CD14-positive monocyte (primary cell): ENCODE measurements at regions not wholly inside any gene's neighbourhood (a gene's known extent, or its start where the extent isn't known, plus 50 kb on each side); places are given as distances from the start of the nearest gene placed in this dataset.
A peak's percentile ranks its signal among the peaks of the same experiment; 100 is the strongest.

Experiments
- DNase-seq, 3 donors: peaks; one replicate each; pipeline ENCODE4 v3.0.0-alpha.2; 2011 to 2022
- H2AFZ ChIP-seq: 2 replicates; pipeline ENCODE4 v1.6.0; 2012; ENCODE audit warnings: mild to moderate bottlenecking, low read depth, low read length, inconsistent platforms; ENCODE audit not compliant: insufficient read depth, poor library complexity, severe bottlenecking
- H3K27ac ChIP-seq, 2 donors: 1 replicate in 1 of 2; 2 replicates in 1 of 2; pipeline ENCODE4 v1.5.1; 2012 to 2013; ENCODE audit warnings: low read length in 2 of 2, control low read depth in 1 of 2, inconsistent platforms in 1 of 2, low read depth in 1 of 2, mild to moderate bottlenecking in 1 of 2
- H3K27me3 ChIP-seq, 2 donors: one replicate each; pipeline versions ENCODE4 v1.6.0 to v1.6.1; 2011 to 2013; ENCODE audit warnings: low read length in 2 of 2; ENCODE audit not compliant: control insufficient read depth in 2 of 2, insufficient read depth in 2 of 2
- H3K36me3 ChIP-seq, 2 donors: replicated peaks in 1 of 2; 1 replicate in 1 of 2; 2 replicates in 1 of 2; pipeline versions ENCODE4 v1.5.1 to v1.6.1; 2012 to 2013; ENCODE audit warnings: low read length in 2 of 2, control low read depth in 1 of 2, inconsistent platforms in 1 of 2, mild to moderate bottlenecking in 1 of 2; ENCODE audit not compliant: insufficient read depth in 2 of 2, control insufficient read depth in 1 of 2
- H3K4me1 ChIP-seq, 2 donors: 1 replicate in 1 of 2; 2 replicates in 1 of 2; pipeline versions ENCODE4 v1.5.1 to v1.6.1; 2012 to 2013; ENCODE audit warnings: low read length in 2 of 2, control low read depth in 1 of 2, inconsistent platforms in 1 of 2, mild to moderate bottlenecking in 1 of 2, moderate library complexity in 1 of 2; ENCODE audit not compliant: insufficient read depth in 2 of 2, control insufficient read depth in 1 of 2
- H3K4me2 ChIP-seq: replicated peaks from 2 replicates; pipeline ENCODE3; 2012; ENCODE audit warnings: low read length, moderate library complexity, mild to moderate bottlenecking; ENCODE audit not compliant: poor library complexity, severe bottlenecking; ENCODE audit errors: extremely low read depth
- H3K4me3 ChIP-seq, 3 experiments: fragments of 200-600 bp in 1 of 3; sonication (generic) in 1 of 3; replicated peaks in 1 of 3; 1 replicate in 2 of 3; 2 replicates in 1 of 3; pipeline ENCODE4 v1.5.1; 2011 to 2013; ENCODE audit warnings: low read length in 3 of 3, mild to moderate bottlenecking in 3 of 3, control low read depth in 2 of 3, low read depth in 2 of 3, inconsistent platforms in 1 of 3, moderate library complexity in 1 of 3
- H3K79me2 ChIP-seq: 2 replicates; pipeline ENCODE4 v1.6.0; 2012; ENCODE audit warnings: mild to moderate bottlenecking, control low read depth, inconsistent platforms, low read length, moderate library complexity; ENCODE audit not compliant: insufficient read depth
- H3K9ac ChIP-seq: 2 replicates; pipeline ENCODE4 v1.6.0; 2017; ENCODE audit warnings: low read length, mild to moderate bottlenecking; ENCODE audit not compliant: insufficient read depth, poor library complexity, severe bottlenecking
- H3K9me3 ChIP-seq, 2 donors: replicated peaks in 1 of 2; 1 replicate in 1 of 2; 2 replicates in 1 of 2; pipeline versions ENCODE4 v1.5.1 to v1.6.1; 2012 to 2013; ENCODE audit warnings: low read length in 2 of 2, control low read depth in 1 of 2; ENCODE audit not compliant: control insufficient read depth in 1 of 2, insufficient read depth in 1 of 2
- H4K20me1 ChIP-seq: 2 replicates; pipeline ENCODE4 v1.6.0; 2012; ENCODE audit warnings: mild to moderate bottlenecking, low read length, control low read depth, moderate library complexity; ENCODE audit not compliant: insufficient read depth
- H3K27ac Mint-ChIP-seq, 7 donors: one replicate each; pipeline ENCODE4 v1.8.0; 2020; ENCODE audit warnings: mild to moderate bottlenecking in 7 of 7, mixed read lengths in 7 of 7, moderate library complexity in 6 of 7, inconsistent platforms in 2 of 7
- H3K27me3 Mint-ChIP-seq, 3 donors: one replicate each; pipeline ENCODE4 v1.8.0; 2021 to 2022; ENCODE audit warnings: low read depth in 3 of 3, mild to moderate bottlenecking in 3 of 3, mixed read lengths in 3 of 3, moderate library complexity in 3 of 3, inconsistent platforms in 1 of 3
- H3K36me3 Mint-ChIP-seq, 2 donors: one replicate each; pipeline ENCODE4 v1.8.0; 2020; ENCODE audit warnings: mixed read lengths in 2 of 2, inconsistent platforms in 1 of 2, mild to moderate bottlenecking in 1 of 2
- H3K4me1 Mint-ChIP-seq: one replicate; pipeline ENCODE4 v1.8.0; 2020; ENCODE audit warnings: mild to moderate bottlenecking, mixed read lengths
- H3K4me3 Mint-ChIP-seq, 2 donors: one replicate each; pipeline ENCODE4 v1.8.0; 2020; ENCODE audit warnings: mild to moderate bottlenecking in 2 of 2, mixed read lengths in 2 of 2, moderate library complexity in 1 of 2
- H3K9me3 Mint-ChIP-seq, 7 donors: one replicate each; pipeline ENCODE4 v1.8.0; 2020 to 2022; ENCODE audit warnings: mixed read lengths in 7 of 7, mild to moderate bottlenecking in 6 of 7, moderate library complexity in 6 of 7, inconsistent platforms in 2 of 7
- CTCF ChIP-seq: fragments of 200-600 bp; IDR thresholded peaks from one replicate; pipeline ENCODE4 v1.8.0; 2022; ENCODE audit warnings: antibody characterized with exemption, mild to moderate bottlenecking
- WGBS: methylation state at CpG from one replicate; pipeline ENCODE4 v1.1.5; 2013; ENCODE audit warnings: missing lambda C conversion rate; ENCODE audit not compliant: insufficient coverage; 5-methylcytosine and 5-hydroxymethylcytosine counted together
- intact Hi-C, 2 donors: fragments of 100-400 bp; cut with micrococcal nuclease; formaldehyde crosslinking; loops; one replicate each; pipeline versions ENCODE4 v1.15.0 to v1.15.1; 2023

GRCh38 chr10:110430340-110431273 is 67.1 kb upstream of the DUSP5 start:
- H3K4me2 ChIP-seq = no peak overlapping the region
- H3K4me3 ChIP-seq = no peak overlapping the region
- no peak overlapping the region for H2AFZ ChIP-seq
- Mint-ChIP-seq H3K9me3 (peaks cover 0 to 6% (median 0%) of the 10 kb centered on the region in 7 donors), H3K4me1 (peaks cover 54% of the 10 kb centered on the region), H3K4me3 (no peak overlapping the region), H3K36me3 (peaks cover 0 to 3% of the 10 kb centered on the region in 2 donors), H3K27ac (peak overlapping the region in 5 of 7 donors; percentile 16 to 83 (median 34)), H3K27me3 (peaks cover 3 to 12% (median 3%) of the 10 kb centered on the region in 3 donors)
- no peaks in the 10 kb centered on the region for H3K27me3 ChIP-seq
- no peak overlapping the region for H3K9ac ChIP-seq
- DNase-seq = peak in 1 of 3 donors; percentile 26
- H3K4me1 ChIP-seq = peaks cover 23 to 48% of the 10 kb centered on the region in 2 donors
- no peak for TF ChIP-seq CTCF
- 66% methylated on average over 9 of the region's 13 CpGs for WGBS
- intact Hi-C loops = no loop called here
- no peaks in the 10 kb centered on the region for H3K79me2 ChIP-seq
- no peak overlapping the region for H3K27ac ChIP-seq
- H4K20me1 ChIP-seq = no peaks in the 10 kb centered on the region
- no peaks in the 10 kb centered on the region for H3K9me3 ChIP-seq
- no peaks in the 10 kb centered on the region for H3K36me3 ChIP-seq

GRCh38 chr10:110431659-110432058 is 66.0 kb upstream of the DUSP5 start:
- intact Hi-C loops = no loop called here
- WGBS = 98% methylated on average over 7 of the region's 7 CpGs
- Mint-ChIP-seq H3K36me3 (peaks cover 0 to 2% of the 10 kb centered on the region in 2 donors), H3K4me3 (no peak overlapping the region), H3K27ac (no peak overlapping the region), H3K27me3 (peaks cover 3 to 8% (median 3%) of the 10 kb centered on the region in 3 donors), H3K4me1 (peaks cover 43% of the 10 kb centered on the region), H3K9me3 (peaks cover 0 to 6% (median 0%) of the 10 kb centered on the region in 7 donors)
- no peak for DNase-seq
- Histone ChIP-seq H3K27ac (no peak overlapping the region), H3K9ac (no peak overlapping the region), H4K20me1 (no peaks in the 10 kb centered on the region), H3K79me2 (no peaks in the 10 kb centered on the region), H3K9me3 (no peaks in the 10 kb centered on the region), H2AFZ (no peak overlapping the region), H3K4me3 (no peak overlapping the region), H3K4me1 (peaks cover 12 to 37% of the 10 kb centered on the region in 2 donors), H3K4me2 (no peak overlapping the region), H3K36me3 (no peaks in the 10 kb centered on the region), H3K27me3 (no peaks in the 10 kb centered on the region)
- no peak for TF ChIP-seq CTCF
